ENCODE measurements at regions not wholly inside any gene's neighbourhood (a gene's known extent, or its start where the extent isn't known, plus 50 kb on each side); places are given as distances from the start of the nearest gene placed in this dataset.

DNA sequence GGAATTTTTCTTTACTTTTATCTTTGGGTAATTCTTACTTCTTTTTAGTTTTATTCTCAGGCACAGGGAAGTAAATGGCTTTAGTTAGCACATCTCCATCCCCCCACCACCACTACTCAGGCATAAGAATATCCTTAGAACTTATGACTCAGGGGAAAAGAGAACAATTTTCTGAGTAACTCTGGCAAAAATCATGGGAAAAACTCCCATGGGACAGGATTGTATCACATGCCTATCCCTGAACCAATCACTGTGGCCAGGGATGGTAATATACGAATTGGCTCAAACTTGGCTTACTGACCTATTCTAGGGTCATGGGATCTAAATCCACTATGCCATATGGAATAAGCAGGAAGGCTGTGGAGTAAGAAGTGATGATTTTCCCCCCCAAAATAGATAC is 339.1 kb downstream of the BTBD3 start:
- Histone ChIP-seq H3K27me3 (ENCODE audit: insufficient read depth, low read length) (no peaks in the 10 kb centered on the region), H3F3A (ENCODE audit: insufficient read depth, low read length) (no peaks in the 10 kb centered on the region), H3K9me2 (ENCODE audit: low read depth, low read length) (no peaks in the 10 kb centered on the region), H3K9ac (ENCODE audit: low read length) (no peak overlapping the region), H3K4me1 (ENCODE audit: insufficient read depth, low read length, severe bottlenecking) (no peaks in the 10 kb centered on the region), H2AFZ (ENCODE audit: low read length) (no peak overlapping the region), H3K4me2 (ENCODE audit: low read length) (no peak overlapping the region), H4K20me1 (ENCODE audit: insufficient read depth, low read length) (no peaks in the 10 kb centered on the region), H3K79me2 (ENCODE audit: insufficient read depth, low read length) (no peaks in the 10 kb centered on the region), H3K36me3 (ENCODE audit: insufficient read depth, low read length) (no peaks in the 10 kb centered on the region), H3K9me3 (ENCODE audit: low read length) (no peaks in the 10 kb centered on the region), H3K27ac (ENCODE audit: low read depth, low read length, poor library complexity, severe bottlenecking) (no peak overlapping the region), H3K4me3 (ENCODE audit: low read depth, low read length, poor library complexity, severe bottlenecking) (no peak overlapping the region)
- TF ChIP-seq CTCF (IDR thresholded peaks at IDR 0.05; ENCODE audit: low read length) (no peak), EZH2 (IDR thresholded peaks at IDR 0.05; ENCODE audit: borderline replicate concordance, low read length) (no peak)

DNA sequence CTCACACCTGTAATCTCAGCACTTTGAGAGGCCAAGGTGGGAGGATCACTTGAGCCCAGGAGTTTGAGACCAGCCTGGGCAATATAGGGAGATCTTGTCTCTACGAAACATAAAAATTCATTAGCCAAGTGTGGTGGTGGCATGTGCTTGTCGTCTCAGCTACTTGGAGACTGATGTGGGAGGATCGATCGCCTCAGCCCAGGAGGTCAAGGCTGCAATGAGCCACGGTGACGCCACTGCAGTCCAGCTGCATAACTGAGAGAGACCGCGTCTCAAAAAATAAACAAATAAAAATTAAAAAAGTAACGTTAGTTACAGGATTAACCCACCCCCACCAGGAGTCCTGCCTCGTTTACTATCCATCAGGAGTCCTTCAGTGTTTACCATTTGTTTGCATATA is 345.1 kb downstream of the BTBD3 start:
- no peaks in the 10 kb centered on the region for H3K9me3 ChIP-seq (ENCODE audit: low read length)
- H3K36me3 ChIP-seq (ENCODE audit: insufficient read depth, low read length) = no peaks in the 10 kb centered on the region
- H3K27me3 ChIP-seq (ENCODE audit: insufficient read depth, low read length) = no peaks in the 10 kb centered on the region
- H3K27ac ChIP-seq (ENCODE audit: low read depth, low read length, poor library complexity, severe bottlenecking) = no peak overlapping the region
- H3F3A ChIP-seq (ENCODE audit: insufficient read depth, low read length) = no peaks in the 10 kb centered on the region
- H3K4me3 ChIP-seq (ENCODE audit: low read depth, low read length, poor library complexity, severe bottlenecking) = no peak overlapping the region
- H3K4me2 ChIP-seq (ENCODE audit: low read length) = no peak overlapping the region
- no peak overlapping the region for H3K9ac ChIP-seq (ENCODE audit: low read length)
- H2AFZ ChIP-seq (ENCODE audit: low read length) = no peak overlapping the region
- H3K9me2 ChIP-seq (ENCODE audit: low read depth, low read length) = no peaks in the 10 kb centered on the region
- H3K79me2 ChIP-seq (ENCODE audit: insufficient read depth, low read length) = no peaks in the 10 kb centered on the region
- no peaks in the 10 kb centered on the region for H4K20me1 ChIP-seq (ENCODE audit: insufficient read depth, low read length)
- H3K4me1 ChIP-seq (ENCODE audit: insufficient read depth, low read length, severe bottlenecking) = no peaks in the 10 kb centered on the region
- TF ChIP-seq EZH2 (IDR thresholded peaks at IDR 0.05; ENCODE audit: borderline replicate concordance, low read length) (no peak), CTCF (IDR thresholded peaks at IDR 0.05; ENCODE audit: low read length) (no peak)

- Histone ChIP-seq H3K4me1 (ENCODE audit: insufficient read depth, low read length, severe bottlenecking) (no peaks in the 10 kb centered on the region), H3F3A (ENCODE audit: insufficient read depth, low read length) (no peaks in the 10 kb centered on the region), H3K4me2 (ENCODE audit: low read length) (no peak overlapping the region)
Measured at GRCh38 chr20:12264711-12265110, 347.0 kb downstream of the BTBD3 start.

More at GRCh38 chr20:12264711-12265110, 347.0 kb downstream of the BTBD3 start:
- no peaks in the 10 kb centered on the region for H3K79me2 ChIP-seq (ENCODE audit: insufficient read depth, low read length)
- no peak for TF ChIP-seq EZH2 (IDR thresholded peaks at IDR 0.05; ENCODE audit: borderline replicate concordance, low read length)
- TF ChIP-seq CTCF (IDR thresholded peaks at IDR 0.05; ENCODE audit: low read length) = no peak
- H2AFZ ChIP-seq (ENCODE audit: low read length) = no peak overlapping the region
- H3K27ac ChIP-seq (ENCODE audit: low read depth, low read length, poor library complexity, severe bottlenecking) = no peak overlapping the region
- no peaks in the 10 kb centered on the region for H4K20me1 ChIP-seq (ENCODE audit: insufficient read depth, low read length)
- H3K9me3 ChIP-seq (ENCODE audit: low read length) = no peaks in the 10 kb centered on the region
- no peaks in the 10 kb centered on the region for H3K9me2 ChIP-seq (ENCODE audit: low read depth, low read length)
- H3K9ac ChIP-seq (ENCODE audit: low read length) = no peak overlapping the region
- no peaks in the 10 kb centered on the region for H3K27me3 ChIP-seq (ENCODE audit: insufficient read depth, low read length)
- no peak overlapping the region for H3K4me3 ChIP-seq (ENCODE audit: low read depth, low read length, poor library complexity, severe bottlenecking)
- no peaks in the 10 kb centered on the region for H3K36me3 ChIP-seq (ENCODE audit: insufficient read depth, low read length)
